ENCODE measurements at regions not wholly inside any gene's neighbourhood (a gene's known extent, or its start where the extent isn't known, plus 50 kb on each side); places are given as distances from the start of the nearest gene placed in this dataset.

- Mint-ChIP-seq H3K4me1 (ENCODE audit: low read depth) (peaks cover 14% of the 10 kb centered on the region), H3K27ac (no peak overlapping the region), H3K36me3 (ENCODE audit: insufficient read depth) (no peaks in the 10 kb centered on the region), H3K9me3 (ENCODE audit: low read depth) (peaks cover 4% of the 10 kb centered on the region), H3K27me3 (peaks cover 4% of the 10 kb centered on the region), H3K4me3 (ENCODE audit: low read depth) (no peak overlapping the region)
- DNase-seq (ENCODE audit: low spot score, unreplicated experiment) = no peak
- no peak for TF ChIP-seq CTCF (IDR thresholded peaks at IDR 0.05; ENCODE audit: unreplicated experiment)
Observed at GRCh38 chr13:37406031-37406430, 192.5 kb downstream of the POSTN start.

GRCh38 chr13:37403776-37404527 is 194.6 kb downstream of the POSTN start:
- no peak for TF ChIP-seq CTCF (IDR thresholded peaks at IDR 0.05; ENCODE audit: unreplicated experiment)
- Mint-ChIP-seq H3K27me3 (peaks cover 4% of the 10 kb centered on the region), H3K36me3 (ENCODE audit: insufficient read depth) (no peaks in the 10 kb centered on the region), H3K4me3 (ENCODE audit: low read depth) (no peak overlapping the region), H3K4me1 (ENCODE audit: low read depth) (no peaks in the 10 kb centered on the region), H3K27ac (no peak overlapping the region), H3K9me3 (ENCODE audit: low read depth) (peaks cover 16% of the 10 kb centered on the region)
- no peak for DNase-seq (ENCODE audit: low spot score, unreplicated experiment)

- Mint-ChIP-seq H3K9me3 (ENCODE audit: low read depth) (peaks cover 25% of the 10 kb centered on the region), H3K27ac (no peak overlapping the region), H3K4me3 (ENCODE audit: low read depth) (no peak overlapping the region), H3K36me3 (ENCODE audit: insufficient read depth) (no peaks in the 10 kb centered on the region), H3K4me1 (ENCODE audit: low read depth) (no peaks in the 10 kb centered on the region), H3K27me3 (peaks cover under 1% of the 10 kb centered on the region)
- DNase-seq (ENCODE audit: low spot score, unreplicated experiment) = no peak
- TF ChIP-seq CTCF (IDR thresholded peaks at IDR 0.05; ENCODE audit: unreplicated experiment) = no peak
Observed at GRCh38 chr13:37401721-37402120, 196.8 kb downstream of the POSTN start.

GRCh38 chr13:37397535-37397934 is 201.0 kb downstream of the POSTN start:
- Mint-ChIP-seq H3K9me3 (ENCODE audit: low read depth) (peaks cover 33% of the 10 kb centered on the region), H3K4me3 (ENCODE audit: low read depth) (no peak overlapping the region), H3K27me3 (peaks cover 3% of the 10 kb centered on the region), H3K4me1 (ENCODE audit: low read depth) (peaks cover 4% of the 10 kb centered on the region), H3K36me3 (ENCODE audit: insufficient read depth) (no peaks in the 10 kb centered on the region), H3K27ac (no peak overlapping the region)
- TF ChIP-seq CTCF (IDR thresholded peaks at IDR 0.05; ENCODE audit: unreplicated experiment) = no peak
- no peak for DNase-seq (ENCODE audit: low spot score, unreplicated experiment)

GRCh38 chr13:37395544-37395943 is 203.0 kb downstream of the POSTN start:
- no peak overlapping the region for H3K4me3 Mint-ChIP-seq (ENCODE audit: low read depth)
- H3K27me3 Mint-ChIP-seq = peaks cover 6% of the 10 kb centered on the region
- TF ChIP-seq CTCF (IDR thresholded peaks at IDR 0.05; ENCODE audit: unreplicated experiment) = no peak
- peaks cover 12% of the 10 kb centered on the region for H3K4me1 Mint-ChIP-seq (ENCODE audit: low read depth)
- no peak overlapping the region for H3K27ac Mint-ChIP-seq
- DNase-seq (ENCODE audit: low spot score, unreplicated experiment) = no peak
- peaks cover 25% of the 10 kb centered on the region for H3K9me3 Mint-ChIP-seq (ENCODE audit: low read depth)
- H3K36me3 Mint-ChIP-seq (ENCODE audit: insufficient read depth) = no peaks in the 10 kb centered on the region
